Ovary (tissue), 7 donors: ENCODE measurements at regions not wholly inside any gene's neighbourhood (a gene's known extent, or its start where the extent isn't known, plus 50 kb on each side); places are given as distances from the start of the nearest gene placed in this dataset.

Source experiments
- DNase-seq, 5 donors: peaks; one replicate each; pipeline ENCODE4 v3.0.0-alpha.2; 2019 to 2020
- H3K27ac ChIP-seq, 2 donors: fragments of 200-600 bp; one replicate each; pipeline versions ENCODE4 v1.5.1 to v1.8.0; 2019 to 2022
- H3K27me3 ChIP-seq: fragments of 200-600 bp; one replicate; pipeline ENCODE4 v1.8.0; 2022
- H3K36me3 ChIP-seq: fragments of 200-600 bp; sonication (generic); one replicate; pipeline ENCODE4 v1.5.1; 2019
- H3K4me1 ChIP-seq: one replicate; pipeline ENCODE4 v1.8.1; 2013; ENCODE audit warnings: mild to moderate bottlenecking, moderate library complexity; ENCODE audit not compliant: insufficient read depth
- H3K4me3 ChIP-seq: fragments of 200-600 bp; sonication (generic); one replicate; pipeline ENCODE4 v1.5.1; 2017
- H3K9me3 ChIP-seq, 2 donors: fragments of 200-600 bp in 1 of 2; sonication (generic) in 1 of 2; one replicate each; pipeline versions ENCODE4 v1.5.1 to v1.8.1; 2013 to 2019; ENCODE audit warnings: mild to moderate bottlenecking in 1 of 2, moderate library complexity in 1 of 2
- EP300 ChIP-seq: sonication (generic); formaldehyde crosslinking; IDR thresholded peaks from one replicate; pipeline ENCODE4 v1.6.1; 2017; ENCODE audit warnings: antibody characterized with exemption
- POLR2A ChIP-seq: fragments of 450-650 bp; IDR thresholded peaks from one replicate; pipeline ENCODE4 v1.6.1; 2017; ENCODE audit warnings: antibody characterized with exemption, mild to moderate bottlenecking, moderate library complexity
- WGBS, 3 donors: extraction: QIAGEN DNeasy Blood & Tissue Kit in 1 of 3; methylation state at CpG; one replicate each; pipeline versions ENCODE4 v1.1.5 to v1.1.7; 2013 to 2017; 5-methylcytosine and 5-hydroxymethylcytosine counted together
- intact Hi-C, 4 donors: fragments of 100-400 bp; cut with DNase I; formaldehyde crosslinking; loops; one replicate each; pipeline versions ENCODE4 v1.11.0 to v1.15.1; 2022 to 2023
- TF ChIP-seq, protein P1 (sequence below), 3 donors: fragments of 450-650 bp in 2 of 3; fragments of 200-600 bp in 1 of 3; IDR thresholded peaks; one replicate each; pipeline versions ENCODE4 v1.5.1 to v1.8.0; 2016 to 2022; ENCODE audit warnings: antibody characterized with exemption in 3 of 3, mild to moderate bottlenecking in 1 of 3
- donor health status: DM: no; HTN: no; CAD: no; lungs with moderate emphysema.
- donor health status: DM: no; HTN: no; CAD: no.
- donor health status: Bipolar disorder and iron deficiency.
- donor health status: DM: no; HTN: no; CAD: no.
- donor health status: DM: yes; HTN: yes; CAD: no.

DNA sequence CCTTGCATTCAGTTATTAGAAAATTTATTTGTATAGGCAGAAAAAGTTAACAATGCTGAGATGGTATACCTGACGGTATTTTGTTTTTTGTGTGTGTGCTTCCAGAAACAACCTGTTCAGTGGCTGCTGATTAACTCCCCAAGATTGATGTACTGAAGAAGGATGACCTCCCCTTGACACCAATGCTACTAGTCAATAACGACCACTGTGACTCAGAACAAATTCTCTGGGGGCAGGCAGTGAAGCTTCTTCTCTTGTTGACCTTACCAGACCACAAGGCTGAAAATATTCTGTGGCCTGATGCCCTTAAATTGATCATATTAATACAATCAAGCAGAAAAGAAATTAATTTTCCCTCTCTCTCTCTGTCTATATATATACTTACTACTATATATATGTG, 1182.9 kb upstream of the CRIM1 start:
- no peak for DNase-seq
- H3K9me3 ChIP-seq = no peaks in the 10 kb centered on the region
- intact Hi-C loops = no loop called here
- H3K27me3 ChIP-seq = no peaks in the 10 kb centered on the region
- TF ChIP-seq, protein P1, sequence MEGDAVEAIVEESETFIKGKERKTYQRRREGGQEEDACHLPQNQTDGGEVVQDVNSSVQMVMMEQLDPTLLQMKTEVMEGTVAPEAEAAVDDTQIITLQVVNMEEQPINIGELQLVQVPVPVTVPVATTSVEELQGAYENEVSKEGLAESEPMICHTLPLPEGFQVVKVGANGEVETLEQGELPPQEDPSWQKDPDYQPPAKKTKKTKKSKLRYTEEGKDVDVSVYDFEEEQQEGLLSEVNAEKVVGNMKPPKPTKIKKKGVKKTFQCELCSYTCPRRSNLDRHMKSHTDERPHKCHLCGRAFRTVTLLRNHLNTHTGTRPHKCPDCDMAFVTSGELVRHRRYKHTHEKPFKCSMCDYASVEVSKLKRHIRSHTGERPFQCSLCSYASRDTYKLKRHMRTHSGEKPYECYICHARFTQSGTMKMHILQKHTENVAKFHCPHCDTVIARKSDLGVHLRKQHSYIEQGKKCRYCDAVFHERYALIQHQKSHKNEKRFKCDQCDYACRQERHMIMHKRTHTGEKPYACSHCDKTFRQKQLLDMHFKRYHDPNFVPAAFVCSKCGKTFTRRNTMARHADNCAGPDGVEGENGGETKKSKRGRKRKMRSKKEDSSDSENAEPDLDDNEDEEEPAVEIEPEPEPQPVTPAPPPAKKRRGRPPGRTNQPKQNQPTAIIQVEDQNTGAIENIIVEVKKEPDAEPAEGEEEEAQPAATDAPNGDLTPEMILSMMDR (IDR thresholded peaks at IDR 0.05) = no peak
- no peak for TF ChIP-seq EP300
- TF ChIP-seq POLR2A = no peak
- H3K4me3 ChIP-seq = no peak overlapping the region
- H3K36me3 ChIP-seq = no peaks in the 10 kb centered on the region
- 47 to 64% (median 51%) methylated on average over 2 of the region's 2 CpGs for WGBS, 3 donors
- no peak overlapping the region for H3K27ac ChIP-seq
- no peaks in the 10 kb centered on the region for H3K4me1 ChIP-seq

DNA sequence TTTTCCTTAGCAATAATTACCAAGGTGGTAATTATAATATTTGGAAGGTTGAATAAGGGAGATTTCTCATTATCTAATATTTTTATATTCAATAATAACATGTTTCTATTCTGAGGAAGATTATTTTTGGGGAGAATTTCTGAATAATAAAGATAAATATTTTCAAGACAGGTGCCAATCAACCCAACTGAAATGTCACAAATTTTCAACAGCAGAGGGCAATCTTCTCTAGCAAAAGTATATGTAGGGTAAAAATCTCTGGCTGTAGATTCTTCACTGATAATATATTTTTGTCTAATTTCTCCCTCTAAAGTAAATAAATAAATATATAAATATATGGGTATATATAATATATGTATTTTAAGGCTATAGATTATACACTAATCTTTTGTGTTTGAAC, 1187.2 kb upstream of the CRIM1 start:
- H3K27ac ChIP-seq = no peak overlapping the region
- no peak overlapping the region for H3K4me3 ChIP-seq
- intact Hi-C loops = no loop called here
- H3K36me3 ChIP-seq = no peaks in the 10 kb centered on the region
- no peaks in the 10 kb centered on the region for H3K4me1 ChIP-seq
- H3K9me3 ChIP-seq = no peaks in the 10 kb centered on the region
- no peak for DNase-seq
- H3K27me3 ChIP-seq = no peaks in the 10 kb centered on the region
- TF ChIP-seq, protein P1 (IDR thresholded peaks at IDR 0.05) = no peak
- TF ChIP-seq POLR2A (no peak), EP300 (no peak)

DNA sequence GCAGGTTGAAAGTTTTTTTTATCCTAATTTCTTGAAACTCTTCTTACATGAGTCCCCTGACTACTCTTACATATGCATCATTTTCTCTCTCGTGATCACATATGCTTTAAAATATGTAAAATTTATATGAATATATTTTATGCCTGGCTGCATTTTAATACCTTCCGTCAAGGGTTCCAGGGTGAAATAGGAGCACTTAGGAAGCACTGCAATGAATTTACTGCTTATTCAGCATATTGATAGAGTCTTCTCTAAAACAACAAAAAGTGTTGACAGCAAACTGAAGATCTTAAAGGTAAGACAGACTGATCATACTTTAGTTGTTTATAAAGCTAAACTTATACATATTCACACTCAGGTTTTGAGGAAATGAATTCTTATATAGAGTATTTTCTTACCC, 1191.6 kb upstream of the CRIM1 start:
- no peak for TF ChIP-seq POLR2A
- TF ChIP-seq, protein P1 (IDR thresholded peaks at IDR 0.05) = no peak
- no peak for TF ChIP-seq EP300
- no peak overlapping the region for H3K27ac ChIP-seq
- no peaks in the 10 kb centered on the region for H3K36me3 ChIP-seq
- H3K4me3 ChIP-seq = no peak overlapping the region
- H3K9me3 ChIP-seq = no peaks in the 10 kb centered on the region
- DNase-seq = no peak
- WGBS, 3 donors = 69 to 95% (median 88%) methylated on average over 2 of the region's 2 CpGs
- no peaks in the 10 kb centered on the region for H3K4me1 ChIP-seq
- intact Hi-C loops = no loop called here
- H3K27me3 ChIP-seq = no peaks in the 10 kb centered on the region

DNA sequence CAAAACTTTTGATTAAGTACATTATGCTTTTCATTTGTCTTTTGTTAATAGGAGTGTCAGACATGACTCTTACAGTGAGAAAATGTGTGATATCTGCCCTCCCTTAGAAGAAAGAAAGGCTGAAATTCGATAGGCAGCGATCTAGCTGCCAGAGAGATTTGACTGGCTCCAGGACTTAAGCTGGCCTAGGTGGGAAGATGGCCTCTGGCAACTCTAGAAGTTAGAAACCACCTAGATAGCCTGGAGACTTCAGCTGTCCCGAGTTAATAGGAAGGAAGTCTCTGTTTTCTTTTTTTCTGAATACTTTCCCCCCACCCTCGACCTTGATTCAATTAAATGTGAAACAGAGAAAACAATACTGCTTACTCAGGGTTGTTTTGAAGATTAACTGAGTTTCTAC, 1194.7 kb upstream of the CRIM1 start:
- H3K27ac ChIP-seq = no peak overlapping the region
- intact Hi-C loops = no loop called here
- no peaks in the 10 kb centered on the region for H3K36me3 ChIP-seq
- H3K4me3 ChIP-seq = no peak overlapping the region
- H3K9me3 ChIP-seq = no peaks in the 10 kb centered on the region
- H3K27me3 ChIP-seq = no peaks in the 10 kb centered on the region
- no peak for TF ChIP-seq POLR2A
- H3K4me1 ChIP-seq = no peaks in the 10 kb centered on the region
- WGBS, 3 donors = 39 to 55% (median 51%) methylated on average over 4 of the region's 4 CpGs
- DNase-seq = no peak

DNA sequence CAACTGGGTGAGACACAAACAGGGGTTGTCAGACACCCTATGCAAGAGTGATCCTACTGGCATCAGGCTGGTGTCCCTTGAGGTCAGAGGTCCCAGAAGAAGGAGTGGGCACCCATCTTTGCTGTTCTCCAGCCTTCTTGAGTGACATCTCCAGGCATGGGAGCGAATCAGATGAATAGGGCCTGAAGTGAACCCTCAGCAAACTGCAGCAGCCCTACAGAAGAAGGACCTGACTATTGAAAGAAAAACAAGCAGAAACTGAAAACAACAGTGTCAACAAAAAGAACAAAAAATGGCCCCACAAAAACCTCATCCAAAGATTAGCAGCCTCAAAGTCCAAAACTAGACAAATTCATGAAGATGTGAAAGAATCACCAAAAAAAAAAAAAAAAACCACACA, 1229.7 kb upstream of the CRIM1 start:
- H3K36me3 ChIP-seq = no peaks in the 10 kb centered on the region
- H3K27me3 ChIP-seq = no peaks in the 10 kb centered on the region
- no peak overlapping the region for H3K27ac ChIP-seq
- H3K4me3 ChIP-seq = no peak overlapping the region
- no peak for DNase-seq
- TF ChIP-seq POLR2A (no peak), EP300 (no peak)
- TF ChIP-seq, protein P1 (IDR thresholded peaks at IDR 0.05) = no peak
- no peaks in the 10 kb centered on the region for H3K4me1 ChIP-seq
- 40 to 92% (median 69%) methylated on average over 1 of the region's 1 CpG for WGBS, 3 donors
- H3K9me3 ChIP-seq = no peaks in the 10 kb centered on the region
- intact Hi-C loops = no loop called here
